CD14-positive monocyte (primary cell): ENCODE measurements at regions not wholly inside any gene's neighbourhood (a gene's known extent, or its start where the extent isn't known, plus 50 kb on each side); places are given as distances from the start of the nearest gene placed in this dataset.

Source experiments
- DNase-seq, 3 donors: peaks; one replicate each; pipeline ENCODE4 v3.0.0-alpha.2; 2011 to 2022
- H2AFZ ChIP-seq: 2 replicates; pipeline ENCODE4 v1.6.0; 2012; ENCODE audit warnings: mild to moderate bottlenecking, low read depth, low read length, inconsistent platforms; ENCODE audit not compliant: insufficient read depth, poor library complexity, severe bottlenecking
- H3K27ac ChIP-seq, 2 donors: 1 replicate in 1 of 2; 2 replicates in 1 of 2; pipeline ENCODE4 v1.5.1; 2012 to 2013; ENCODE audit warnings: low read length in 2 of 2, control low read depth in 1 of 2, inconsistent platforms in 1 of 2, low read depth in 1 of 2, mild to moderate bottlenecking in 1 of 2
- H3K27me3 ChIP-seq, 2 donors: one replicate each; pipeline versions ENCODE4 v1.6.0 to v1.6.1; 2011 to 2013; ENCODE audit warnings: low read length in 2 of 2; ENCODE audit not compliant: control insufficient read depth in 2 of 2, insufficient read depth in 2 of 2
- H3K36me3 ChIP-seq, 2 donors: replicated peaks in 1 of 2; 1 replicate in 1 of 2; 2 replicates in 1 of 2; pipeline versions ENCODE4 v1.5.1 to v1.6.1; 2012 to 2013; ENCODE audit warnings: low read length in 2 of 2, control low read depth in 1 of 2, inconsistent platforms in 1 of 2, mild to moderate bottlenecking in 1 of 2; ENCODE audit not compliant: insufficient read depth in 2 of 2, control insufficient read depth in 1 of 2
- H3K4me1 ChIP-seq, 2 donors: 1 replicate in 1 of 2; 2 replicates in 1 of 2; pipeline versions ENCODE4 v1.5.1 to v1.6.1; 2012 to 2013; ENCODE audit warnings: low read length in 2 of 2, control low read depth in 1 of 2, inconsistent platforms in 1 of 2, mild to moderate bottlenecking in 1 of 2, moderate library complexity in 1 of 2; ENCODE audit not compliant: insufficient read depth in 2 of 2, control insufficient read depth in 1 of 2
- H3K4me2 ChIP-seq: replicated peaks from 2 replicates; pipeline ENCODE3; 2012; ENCODE audit warnings: low read length, moderate library complexity, mild to moderate bottlenecking; ENCODE audit not compliant: poor library complexity, severe bottlenecking; ENCODE audit errors: extremely low read depth
- H3K4me3 ChIP-seq, 3 experiments: fragments of 200-600 bp in 1 of 3; sonication (generic) in 1 of 3; replicated peaks in 1 of 3; 1 replicate in 2 of 3; 2 replicates in 1 of 3; pipeline ENCODE4 v1.5.1; 2011 to 2013; ENCODE audit warnings: low read length in 3 of 3, mild to moderate bottlenecking in 3 of 3, control low read depth in 2 of 3, low read depth in 2 of 3, inconsistent platforms in 1 of 3, moderate library complexity in 1 of 3
- H3K79me2 ChIP-seq: 2 replicates; pipeline ENCODE4 v1.6.0; 2012; ENCODE audit warnings: mild to moderate bottlenecking, control low read depth, inconsistent platforms, low read length, moderate library complexity; ENCODE audit not compliant: insufficient read depth
- H3K9ac ChIP-seq: 2 replicates; pipeline ENCODE4 v1.6.0; 2017; ENCODE audit warnings: low read length, mild to moderate bottlenecking; ENCODE audit not compliant: insufficient read depth, poor library complexity, severe bottlenecking
- H3K9me3 ChIP-seq, 2 donors: replicated peaks in 1 of 2; 1 replicate in 1 of 2; 2 replicates in 1 of 2; pipeline versions ENCODE4 v1.5.1 to v1.6.1; 2012 to 2013; ENCODE audit warnings: low read length in 2 of 2, control low read depth in 1 of 2; ENCODE audit not compliant: control insufficient read depth in 1 of 2, insufficient read depth in 1 of 2
- H4K20me1 ChIP-seq: 2 replicates; pipeline ENCODE4 v1.6.0; 2012; ENCODE audit warnings: mild to moderate bottlenecking, low read length, control low read depth, moderate library complexity; ENCODE audit not compliant: insufficient read depth
- H3K27ac Mint-ChIP-seq, 7 donors: one replicate each; pipeline ENCODE4 v1.8.0; 2020; ENCODE audit warnings: mild to moderate bottlenecking in 7 of 7, mixed read lengths in 7 of 7, moderate library complexity in 6 of 7, inconsistent platforms in 2 of 7
- H3K27me3 Mint-ChIP-seq, 3 donors: one replicate each; pipeline ENCODE4 v1.8.0; 2021 to 2022; ENCODE audit warnings: low read depth in 3 of 3, mild to moderate bottlenecking in 3 of 3, mixed read lengths in 3 of 3, moderate library complexity in 3 of 3, inconsistent platforms in 1 of 3
- H3K36me3 Mint-ChIP-seq, 2 donors: one replicate each; pipeline ENCODE4 v1.8.0; 2020; ENCODE audit warnings: mixed read lengths in 2 of 2, inconsistent platforms in 1 of 2, mild to moderate bottlenecking in 1 of 2
- H3K4me1 Mint-ChIP-seq: one replicate; pipeline ENCODE4 v1.8.0; 2020; ENCODE audit warnings: mild to moderate bottlenecking, mixed read lengths
- H3K4me3 Mint-ChIP-seq, 2 donors: one replicate each; pipeline ENCODE4 v1.8.0; 2020; ENCODE audit warnings: mild to moderate bottlenecking in 2 of 2, mixed read lengths in 2 of 2, moderate library complexity in 1 of 2
- H3K9me3 Mint-ChIP-seq, 7 donors: one replicate each; pipeline ENCODE4 v1.8.0; 2020 to 2022; ENCODE audit warnings: mixed read lengths in 7 of 7, mild to moderate bottlenecking in 6 of 7, moderate library complexity in 6 of 7, inconsistent platforms in 2 of 7
- WGBS: methylation state at CpG from one replicate; pipeline ENCODE4 v1.1.5; 2013; ENCODE audit warnings: missing lambda C conversion rate; ENCODE audit not compliant: insufficient coverage; 5-methylcytosine and 5-hydroxymethylcytosine counted together
- intact Hi-C, 2 donors: fragments of 100-400 bp; cut with micrococcal nuclease; formaldehyde crosslinking; loops; one replicate each; pipeline versions ENCODE4 v1.15.0 to v1.15.1; 2023
- TF ChIP-seq, protein P1 (sequence below): fragments of 200-600 bp; IDR thresholded peaks from one replicate; pipeline ENCODE4 v1.8.0; 2022; ENCODE audit warnings: antibody characterized with exemption, mild to moderate bottlenecking

DNA sequence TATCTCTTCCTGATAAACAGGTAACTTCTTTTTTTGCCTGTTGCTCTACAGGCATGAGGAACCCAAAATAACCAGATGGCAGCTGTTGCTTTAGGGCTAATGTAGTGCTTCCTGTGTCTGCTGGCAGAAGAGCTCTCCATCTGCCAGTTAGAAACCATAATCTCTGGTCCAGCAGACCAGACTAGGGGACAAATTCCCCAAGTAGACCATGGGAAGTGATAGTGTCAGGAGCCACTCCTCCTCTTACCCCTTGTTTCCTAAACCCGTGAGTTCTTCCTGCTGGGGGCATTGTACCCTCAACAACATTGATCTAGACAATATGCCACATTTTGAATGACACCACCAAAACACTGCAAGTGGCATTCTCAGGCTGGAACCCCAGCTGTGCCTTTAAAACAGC lies 135.9 kb downstream of the DLEU7 start:
- no peak for DNase-seq
- no peak overlapping the region for H3K4me3 ChIP-seq
- peak overlapping the region in 1 of 7 donors; percentile 1 for H3K27ac Mint-ChIP-seq
- H4K20me1 ChIP-seq, result no peaks in the 10 kb centered on the region
- H3K79me2 ChIP-seq, result peaks cover 1% of the 10 kb centered on the region
- H3K36me3 Mint-ChIP-seq, result peaks cover 2 to 4% of the 10 kb centered on the region in 2 donors
- H3K9me3 ChIP-seq, result no peaks in the 10 kb centered on the region
- H3K27me3 ChIP-seq, result no peaks in the 10 kb centered on the region
- H3K27me3 Mint-ChIP-seq, result peaks cover 0 to 1% (median 0%) of the 10 kb centered on the region in 3 donors
- no peak overlapping the region for H3K9ac ChIP-seq
- H3K36me3 ChIP-seq, result no peaks in the 10 kb centered on the region
- whole genome bisulfite sequencing, result 0% methylated on average over 1 of the region's 1 CpG
- no peak overlapping the region for H3K27ac ChIP-seq
- H3K4me2 ChIP-seq, result no peak overlapping the region
- peaks cover 31% of the 10 kb centered on the region in 2 donors for H3K4me1 ChIP-seq
- no peaks in the 10 kb centered on the region for H3K9me3 Mint-ChIP-seq
- no peak overlapping the region for H2AFZ ChIP-seq
- intact Hi-C loops, result no loop called here
- peaks cover 42% of the 10 kb centered on the region for H3K4me1 Mint-ChIP-seq
- TF ChIP-seq, protein P1, sequence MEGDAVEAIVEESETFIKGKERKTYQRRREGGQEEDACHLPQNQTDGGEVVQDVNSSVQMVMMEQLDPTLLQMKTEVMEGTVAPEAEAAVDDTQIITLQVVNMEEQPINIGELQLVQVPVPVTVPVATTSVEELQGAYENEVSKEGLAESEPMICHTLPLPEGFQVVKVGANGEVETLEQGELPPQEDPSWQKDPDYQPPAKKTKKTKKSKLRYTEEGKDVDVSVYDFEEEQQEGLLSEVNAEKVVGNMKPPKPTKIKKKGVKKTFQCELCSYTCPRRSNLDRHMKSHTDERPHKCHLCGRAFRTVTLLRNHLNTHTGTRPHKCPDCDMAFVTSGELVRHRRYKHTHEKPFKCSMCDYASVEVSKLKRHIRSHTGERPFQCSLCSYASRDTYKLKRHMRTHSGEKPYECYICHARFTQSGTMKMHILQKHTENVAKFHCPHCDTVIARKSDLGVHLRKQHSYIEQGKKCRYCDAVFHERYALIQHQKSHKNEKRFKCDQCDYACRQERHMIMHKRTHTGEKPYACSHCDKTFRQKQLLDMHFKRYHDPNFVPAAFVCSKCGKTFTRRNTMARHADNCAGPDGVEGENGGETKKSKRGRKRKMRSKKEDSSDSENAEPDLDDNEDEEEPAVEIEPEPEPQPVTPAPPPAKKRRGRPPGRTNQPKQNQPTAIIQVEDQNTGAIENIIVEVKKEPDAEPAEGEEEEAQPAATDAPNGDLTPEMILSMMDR, result no peak
- no peak overlapping the region for H3K4me3 Mint-ChIP-seq

DNA sequence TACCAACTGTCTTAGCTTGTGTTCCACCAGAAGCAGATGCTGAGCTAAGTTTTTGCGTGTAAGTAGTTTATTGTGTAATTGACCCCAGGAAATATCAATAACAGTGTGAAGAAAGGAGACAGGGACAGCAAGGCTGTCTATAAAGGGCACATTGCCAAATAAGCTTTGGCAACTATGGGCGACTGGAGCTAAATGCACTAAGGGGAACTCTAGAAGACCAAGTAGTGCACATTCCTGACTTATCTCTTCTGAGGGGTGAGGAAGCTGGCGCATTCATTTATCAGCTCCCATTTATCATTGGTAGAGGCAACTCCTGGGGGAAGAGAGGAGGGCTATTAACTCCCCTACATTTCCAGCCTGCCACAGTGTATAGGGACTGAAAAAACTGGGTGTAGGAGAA lies 135.0 kb downstream of the DLEU7 start:
- Histone ChIP-seq H2AFZ (peak overlapping the region; percentile 1), H3K4me2 (no peak overlapping the region), H3K4me3 (no peak overlapping the region), H3K4me1 (peaks cover 39% of the 10 kb centered on the region in 2 donors), H3K9me3 (no peaks in the 10 kb centered on the region), H3K36me3 (no peaks in the 10 kb centered on the region), H4K20me1 (no peaks in the 10 kb centered on the region), H3K9ac (no peak overlapping the region), H3K27ac (no peak overlapping the region), H3K27me3 (no peaks in the 10 kb centered on the region), H3K79me2 (peaks cover 4% of the 10 kb centered on the region)
- Mint-ChIP-seq H3K4me3 (no peak overlapping the region), H3K36me3 (peaks cover 4% of the 10 kb centered on the region in 2 donors), H3K27ac (peak overlapping the region in 4 of 7 donors; percentile 37 to 75 (median 64)), H3K4me1 (peaks cover 50% of the 10 kb centered on the region), H3K27me3 (peaks cover 0 to 1% (median 0%) of the 10 kb centered on the region in 3 donors), H3K9me3 (no peaks in the 10 kb centered on the region)
- intact Hi-C loops, result no loop called here
- TF ChIP-seq, protein P1, result no peak
- WGBS, result 0% methylated on average over 2 of the region's 3 CpGs
- DNase-seq, result peak in 2 of 3 donors; percentile 33 to 43
